SK-N-SH (cell line): ENCODE measurements at regions not wholly inside any gene's neighbourhood (a gene's known extent, or its start where the extent isn't known, plus 50 kb on each side); places are given as distances from the start of the nearest gene placed in this dataset.

Experiments
- CTCF ChIA-PET: fragments of 300-600, 350-600 bp; formaldehyde crosslinking; extraction: SDS; loops from one replicate; lab custom pipeline; 2021; lab: Yijun Ruan, JAX
- POLR2A ChIA-PET: fragments of 350-600 bp; sonication (Branson Sonifier 250); formaldehyde crosslinking; extraction: SDS; loops from one replicate; lab custom pipeline; 2020; ENCODE audit warnings: antibody characterized with exemption, inconsistent platforms; lab: Yijun Ruan, JAX
- DNase-seq: peaks from one replicate; pipeline ENCODE4 v3.0.0; 2012
- H2AFZ ChIP-seq: fragments of 200-600 bp; sonication (generic); 2 replicates; pipeline ENCODE4 v1.8.1; 2016; ENCODE audit warnings: antibody characterized with exemption, mild to moderate bottlenecking, low read depth
- H3F3A ChIP-seq: fragments of 200-600 bp; sonication (generic); replicated peaks from 2 replicates; pipeline ENCODE3; 2016; ENCODE audit warnings: antibody characterized with exemption, mild to moderate bottlenecking; ENCODE audit not compliant: insufficient read depth
- H3K27ac ChIP-seq, 2 experiments: fragments of 200-500 bp in 1 of 2; fragments of 200-600 bp in 1 of 2; sonication (Bioruptor generic) in 1 of 2; sonication (generic), shearing (Covaris generic) in 1 of 2; 2 replicates each; pipeline versions ENCODE4 v1.5.1 to v1.6.1; 2014 to 2016; ENCODE audit warnings: low read depth in 2 of 2, inconsistent platforms in 1 of 2, low read length in 1 of 2, mild to moderate bottlenecking in 1 of 2, mixed read lengths in 1 of 2
- H3K27me3 ChIP-seq: fragments of 200-600 bp; sonication (generic), shearing (Covaris generic); 2 replicates; pipeline ENCODE4 v1.6.1; 2016; ENCODE audit warnings: mixed run types; ENCODE audit not compliant: insufficient read depth
- H3K36me3 ChIP-seq, 2 experiments: fragments of 200-500 bp in 1 of 2; fragments of 200-600 bp in 1 of 2; sonication (Bioruptor generic) in 1 of 2; sonication (generic) in 1 of 2; replicated peaks in 1 of 2; 2 replicates each; pipeline versions ENCODE3 to v1.5.1; 2014 to 2016; ENCODE audit warnings: low read length in 1 of 2, mild to moderate bottlenecking in 1 of 2; ENCODE audit not compliant: insufficient read depth in 2 of 2, control insufficient read depth in 1 of 2
- H3K4me1 ChIP-seq, 2 experiments: fragments of 200-500 bp in 1 of 2; fragments of 200-600 bp in 1 of 2; sonication (Bioruptor generic) in 1 of 2; sonication (generic), shearing (Covaris generic) in 1 of 2; 2 replicates each; pipeline versions ENCODE4 v1.5.1 to v1.6.1; 2014 to 2016; ENCODE audit warnings: low read depth in 1 of 2, low read length in 1 of 2, mixed run types in 1 of 2; ENCODE audit not compliant: insufficient read depth in 2 of 2, control insufficient read depth in 1 of 2
- H3K4me2 ChIP-seq: fragments of 200-600 bp; sonication (generic), shearing (Covaris generic); 2 replicates; pipeline ENCODE4 v1.6.1; 2017; ENCODE audit warnings: mixed run types
- H3K4me3 ChIP-seq, 2 experiments: fragments of 200-500 bp in 1 of 2; fragments of 200-600 bp in 1 of 2; sonication (Bioruptor generic) in 1 of 2; sonication (generic), shearing (Covaris generic) in 1 of 2; 2 replicates each; pipeline versions ENCODE4 v1.5.1 to v1.8.1; 2014 to 2016; ENCODE audit warnings: low read depth in 2 of 2, inconsistent platforms in 1 of 2, low read length in 1 of 2, mild to moderate bottlenecking in 1 of 2, mixed read lengths in 1 of 2, moderate library complexity in 1 of 2
- H3K79me2 ChIP-seq: fragments of 200-600 bp; sonication (generic); 2 replicates; pipeline ENCODE4 v1.8.1; 2017; ENCODE audit warnings: mild to moderate bottlenecking; ENCODE audit not compliant: insufficient read depth
- H3K9ac ChIP-seq: fragments of 200-600 bp; sonication (generic); 2 replicates; pipeline ENCODE4 v1.6.1; 2017; ENCODE audit warnings: mixed run types
- H3K9me2 ChIP-seq: fragments of 200-600 bp; sonication (generic); 2 replicates; pipeline ENCODE4 v1.6.1; 2017; ENCODE audit warnings: mixed run types
- H3K9me3 ChIP-seq: fragments of 200-600 bp; sonication (generic); 2 replicates; pipeline ENCODE4 v1.6.1; 2017; ENCODE audit warnings: mixed run types, mild to moderate bottlenecking, moderate library complexity
- H4K20me1 ChIP-seq: fragments of 200-600 bp; sonication (generic); 2 replicates; pipeline ENCODE4 v1.6.1; 2017; ENCODE audit warnings: mild to moderate bottlenecking, mixed run types; ENCODE audit not compliant: insufficient read depth
- CHD2 ChIP-seq: fragments of 150-350 bp; IDR thresholded peaks from 2 replicates; pipeline ENCODE4 v1.6.1; 2018; ENCODE audit warnings: low read length; ENCODE audit not compliant: partially characterized antibody
- ELF1 ChIP-seq: IDR thresholded peaks from 2 replicates; pipeline ENCODE4 v1.4.0; 2012
- EZH2phosphoT487 ChIP-seq: fragments of 200-600 bp; sonication (generic); IDR thresholded peaks from 2 replicates; pipeline ENCODE4 v1.6.1; 2017; ENCODE audit warnings: low read depth, mixed run types, mild to moderate bottlenecking, antibody characterized with exemption, moderate library complexity, borderline replicate concordance
- FOXJ3 ChIP-seq: sonication (generic); formaldehyde crosslinking; IDR thresholded peaks from 2 replicates; pipeline ENCODE4 v1.5.1; 2020; ENCODE audit warnings: mild to moderate bottlenecking, missing genetic modification reagents
- FOXM1 ChIP-seq: IDR thresholded peaks from 2 replicates; pipeline ENCODE4 v1.4.0; 2012; ENCODE audit warnings: low read depth, mild to moderate bottlenecking
- GATA2 ChIP-seq: sonication (generic); formaldehyde crosslinking; IDR thresholded peaks from 2 replicates; pipeline ENCODE4 v1.5.0; 2020; ENCODE audit warnings: mild to moderate bottlenecking, missing genetic modification reagents
- MAX ChIP-seq: IDR thresholded peaks from 2 replicates; pipeline ENCODE4 v1.4.0; 2012; ENCODE audit warnings: low read depth
- MEF2A ChIP-seq: IDR thresholded peaks from 2 replicates; pipeline ENCODE4 v1.4.0; 2012; ENCODE audit warnings: low read depth, borderline replicate concordance
- MXI1 ChIP-seq: IDR thresholded peaks from 2 replicates; pipeline ENCODE4 v1.6.1; 2012; ENCODE audit warnings: mild to moderate bottlenecking, low read depth, low read length, improper control_type of control experiment
- NFIC ChIP-seq: IDR thresholded peaks from 2 replicates; pipeline ENCODE4 v1.4.0; 2012; ENCODE audit warnings: borderline replicate concordance
- NRF1 ChIP-seq: IDR thresholded peaks from 2 replicates; pipeline ENCODE4 v1.6.1; 2012; ENCODE audit warnings: low read depth, mild to moderate bottlenecking, low read length
- PBX3 ChIP-seq: IDR thresholded peaks from 2 replicates; pipeline ENCODE4; 2012
- RAD21 ChIP-seq: IDR thresholded peaks from 2 replicates; pipeline ENCODE4 v1.6.1; 2012; ENCODE audit warnings: mild to moderate bottlenecking, low read length
- RCOR1 ChIP-seq: fragments of 150-350 bp; IDR thresholded peaks from 2 replicates; pipeline ENCODE4 v1.6.1; 2017; ENCODE audit warnings: antibody characterized with exemption, low read length
- RFX5 ChIP-seq: IDR thresholded peaks from 2 replicates; pipeline ENCODE4 v1.6.1; 2012; ENCODE audit warnings: mild to moderate bottlenecking, improper control_type of control experiment, low read length
- SIN3A ChIP-seq: IDR thresholded peaks from 2 replicates; pipeline ENCODE4 v1.6.1; 2012; ENCODE audit warnings: low read depth, mild to moderate bottlenecking, low read length, moderate library complexity, borderline replicate concordance
- TAF1 ChIP-seq: IDR thresholded peaks from 2 replicates; pipeline ENCODE4 v1.6.1; 2012; ENCODE audit warnings: low read depth, mild to moderate bottlenecking, low read length, moderate library complexity, borderline replicate concordance
- USF1 ChIP-seq: IDR thresholded peaks from 2 replicates; pipeline ENCODE4 v1.4.0; 2012; ENCODE audit warnings: low read depth, borderline replicate concordance
- USF2 ChIP-seq: fragments of 150-350 bp; IDR thresholded peaks from 2 replicates; pipeline ENCODE4 v1.6.1; 2017; ENCODE audit warnings: antibody characterized with exemption, low read length, low read depth, borderline replicate concordance
- WGBS: methylation state at CpG from one replicate; pipeline ENCODE4 v1.1.6; 2017; ENCODE audit warnings: low lambda C conversion rate; 5-methylcytosine and 5-hydroxymethylcytosine counted together

GRCh38 chr16:51470492-51470891 lies 319.4 kb upstream of the SALL1 start:
- no peak overlapping the region for H3K9ac ChIP-seq
- H3K4me2 ChIP-seq, result no peak overlapping the region
- no peaks in the 10 kb centered on the region for H3K9me2 ChIP-seq
- no peaks in the 10 kb centered on the region for H4K20me1 ChIP-seq
- H3K79me2 ChIP-seq, result no peaks in the 10 kb centered on the region
- no peak overlapping the region for H3K4me3 ChIP-seq
- no peaks in the 10 kb centered on the region for H3K36me3 ChIP-seq
- H3F3A ChIP-seq, result no peaks in the 10 kb centered on the region
- no peaks in the 10 kb centered on the region for H3K4me1 ChIP-seq
- no peak for TF ChIP-seq CHD2
- TF ChIP-seq, all 33 proteins: peak for 0
- 33% methylated on average over 4 of the region's 4 CpGs for WGBS
- Histone ChIP-seq H3K27ac (no peak overlapping the region), H2AFZ (no peak overlapping the region), H3K27me3 (no peaks in the 10 kb centered on the region), H3K9me3 (no peaks in the 10 kb centered on the region)
- CTCF ChIA-PET, result no interaction called here
- POLR2A ChIA-PET, result no interaction called here
- no peak for DNase-seq

GRCh38 chr16:51464996-51465395 lies 313.9 kb upstream of the SALL1 start:
- no peak overlapping the region for H3K4me3 ChIP-seq
- H3K9ac ChIP-seq, result no peak overlapping the region
- WGBS, result 57% methylated on average over 5 of the region's 5 CpGs
- H3K27ac ChIP-seq, result no peak overlapping the region
- DNase-seq, result no peak
- H3K9me2 ChIP-seq, result no peaks in the 10 kb centered on the region
- H3K4me2 ChIP-seq, result no peak overlapping the region
- POLR2A ChIA-PET, result no interaction called here
- H3K27me3 ChIP-seq, result no peaks in the 10 kb centered on the region
- no peaks in the 10 kb centered on the region for H3K9me3 ChIP-seq
- no peaks in the 10 kb centered on the region for H3K4me1 ChIP-seq
- CTCF ChIA-PET, result no interaction called here
- no peaks in the 10 kb centered on the region for H3K36me3 ChIP-seq
- H3F3A ChIP-seq, result no peaks in the 10 kb centered on the region
- H2AFZ ChIP-seq, result no peak overlapping the region
- no peaks in the 10 kb centered on the region for H3K79me2 ChIP-seq
- H4K20me1 ChIP-seq, result no peaks in the 10 kb centered on the region
- TF ChIP-seq RAD21 (no peak), SIN3A (no peak), ELF1 (no peak), FOXJ3 (no peak), MAX (no peak), FOXM1 (no peak), NFIC (no peak), TAF1 (no peak), NRF1 (no peak), CHD2 (no peak), USF2 (no peak), RCOR1 (no peak), USF1 (no peak), GATA2 (CRISPR knock-in tag) (no peak), MEF2A (no peak), RFX5 (no peak), EZH2phosphoT487 (no peak), PBX3 (no peak), MXI1 (no peak)
